ENCODE measurements at regions not wholly inside any gene's neighbourhood (a gene's known extent, or its start where the extent isn't known, plus 50 kb on each side); places are given as distances from the start of the nearest gene placed in this dataset.

DNA sequence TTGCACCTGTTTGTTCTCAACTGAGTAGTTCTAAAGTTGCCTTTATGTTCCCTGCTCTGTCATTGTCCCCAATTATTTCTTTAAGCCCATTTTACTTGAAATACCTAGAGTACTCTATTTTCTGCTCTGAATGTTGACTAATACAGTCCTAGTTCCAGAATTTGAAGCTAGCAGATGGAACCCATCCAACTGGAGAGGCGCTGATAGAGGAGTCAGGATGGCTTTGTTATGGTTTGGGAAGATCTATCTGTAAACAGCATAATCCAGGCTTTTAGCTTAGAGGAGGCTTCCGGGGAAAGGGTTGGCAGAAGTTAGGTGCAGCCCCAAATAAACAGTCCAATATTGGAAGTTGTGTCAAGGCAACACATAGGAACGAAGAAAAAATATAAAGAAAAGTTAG lies 927.7 kb downstream of the TFAP2A start:
- ATAC-seq (ENCODE audit: low read depth) (peak; percentile 63), DNase-seq (peak; percentile 71)
- Histone ChIP-seq H2AK5ac (ENCODE audit: low read depth, low read length) (no peak overlapping the region; the same call in 1 of the 2 replicates), H4K20me1 (ENCODE audit: insufficient read depth, low read length) (no peaks in the 10 kb centered on the region), H3K23ac (ENCODE audit: low read depth, low read length) (no peak overlapping the region), H3K79me1 (ENCODE audit: low read depth in 1 of 2, low read length in 2 of 2) (no peaks in the 10 kb centered on the region), H3K4me1 (ENCODE audit: control insufficient read depth, insufficient read depth, low read length) (peaks cover 11% of the 10 kb centered on the region), H2AK9ac (replicated peaks; ENCODE audit: low read depth, low read length, poor library complexity) (no peak overlapping the region), H2BK5ac (ENCODE audit: low read depth, low read length, poor library complexity, severe bottlenecking) (no peak overlapping the region), H3K4me3 (ENCODE audit: insufficient read depth, low read depth, low read length) (no peak overlapping the region), H3K4ac (ENCODE audit: low read depth, low read length) (peak overlapping the region; percentile 28; the same call in 1 of the 2 replicates), H4K5ac (ENCODE audit: low read depth, low read length) (no peak overlapping the region), H3K56ac (ENCODE audit: extremely low read depth, insufficient read depth, low read length) (no peak overlapping the region), H2BK20ac (ENCODE audit: low read depth, low read length) (no peak overlapping the region), H2BK15ac (ENCODE audit: low read depth, low read length) (peak overlapping the region; percentile 32; the same call in 1 of the 3 replicates), H3K14ac (replicated peaks; ENCODE audit: low read depth, low read length) (no peak overlapping the region), H3K18ac (ENCODE audit: low read depth, low read length) (no peak overlapping the region), H3K4me2 (ENCODE audit: low read depth, low read length) (no peak overlapping the region), H3K9me3 (ENCODE audit: control insufficient read depth, insufficient read depth, low read length) (no peaks in the 10 kb centered on the region), H3K27ac (ENCODE audit: insufficient read depth, low read length) (no peak overlapping the region), H2AFZ (replicated peaks; ENCODE audit: low read length, poor library complexity) (no peak overlapping the region), H3K9ac (ENCODE audit: low read depth, low read length) (no peak overlapping the region), H3K27me3 (ENCODE audit: control insufficient read depth, insufficient read depth, low read length) (no peaks in the 10 kb centered on the region), H3K36me3 (ENCODE audit: control insufficient read depth, insufficient read depth, low read length) (no peaks in the 10 kb centered on the region), H4K91ac (ENCODE audit: insufficient read depth, low read depth, low read length) (no peak overlapping the region), H3K9me1 (ENCODE audit: insufficient read depth, low read length) (no peaks in the 10 kb centered on the region; the same call in 1 of the 2 replicates), H2BK120ac (ENCODE audit: low read depth, low read length) (no peak overlapping the region), H4K8ac (ENCODE audit: low read depth in 2 of 2, low read length in 2 of 2) (no peak overlapping the region)
- CTCF ChIA-PET: interaction anchor here (0.9 to 1.4 kb wide), 2 partner anchors 16 to 158 kb away, joined by 3 read pairs; no protein-coding TSS in a partner anchor
- BruUV-seq (replicated peaks): no TSS peak
- TF ChIP-seq, protein P1, sequence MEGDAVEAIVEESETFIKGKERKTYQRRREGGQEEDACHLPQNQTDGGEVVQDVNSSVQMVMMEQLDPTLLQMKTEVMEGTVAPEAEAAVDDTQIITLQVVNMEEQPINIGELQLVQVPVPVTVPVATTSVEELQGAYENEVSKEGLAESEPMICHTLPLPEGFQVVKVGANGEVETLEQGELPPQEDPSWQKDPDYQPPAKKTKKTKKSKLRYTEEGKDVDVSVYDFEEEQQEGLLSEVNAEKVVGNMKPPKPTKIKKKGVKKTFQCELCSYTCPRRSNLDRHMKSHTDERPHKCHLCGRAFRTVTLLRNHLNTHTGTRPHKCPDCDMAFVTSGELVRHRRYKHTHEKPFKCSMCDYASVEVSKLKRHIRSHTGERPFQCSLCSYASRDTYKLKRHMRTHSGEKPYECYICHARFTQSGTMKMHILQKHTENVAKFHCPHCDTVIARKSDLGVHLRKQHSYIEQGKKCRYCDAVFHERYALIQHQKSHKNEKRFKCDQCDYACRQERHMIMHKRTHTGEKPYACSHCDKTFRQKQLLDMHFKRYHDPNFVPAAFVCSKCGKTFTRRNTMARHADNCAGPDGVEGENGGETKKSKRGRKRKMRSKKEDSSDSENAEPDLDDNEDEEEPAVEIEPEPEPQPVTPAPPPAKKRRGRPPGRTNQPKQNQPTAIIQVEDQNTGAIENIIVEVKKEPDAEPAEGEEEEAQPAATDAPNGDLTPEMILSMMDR (conservative IDR thresholded peaks at IDR 0.05; ENCODE audit: low read depth, low read length): no peak
- no peak for TF ChIP-seq CHD1 (IDR thresholded peaks at IDR 0.05; ENCODE audit: low read depth, low read length)
- no peak for TF ChIP-seq RCOR1 (IDR thresholded peaks at IDR 0.05; ENCODE audit: insufficient replicate concordance, low read length)
- TF ChIP-seq MXI1 (IDR thresholded peaks at IDR 0.05; ENCODE audit: borderline replicate concordance, low read depth, low read length): no peak
- no peak for TF ChIP-seq RAD21 (IDR thresholded peaks at IDR 0.05; ENCODE audit: low read length)
- TF ChIP-seq BHLHE40 (IDR thresholded peaks at IDR 0.05; ENCODE audit: low read depth, low read length): no peak
- TF ChIP-seq, protein P2, sequence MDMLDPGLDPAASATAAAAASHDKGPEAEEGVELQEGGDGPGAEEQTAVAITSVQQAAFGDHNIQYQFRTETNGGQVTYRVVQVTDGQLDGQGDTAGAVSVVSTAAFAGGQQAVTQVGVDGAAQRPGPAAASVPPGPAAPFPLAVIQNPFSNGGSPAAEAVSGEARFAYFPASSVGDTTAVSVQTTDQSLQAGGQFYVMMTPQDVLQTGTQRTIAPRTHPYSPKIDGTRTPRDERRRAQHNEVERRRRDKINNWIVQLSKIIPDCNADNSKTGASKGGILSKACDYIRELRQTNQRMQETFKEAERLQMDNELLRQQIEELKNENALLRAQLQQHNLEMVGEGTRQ (IDR thresholded peaks at IDR 0.05; ENCODE audit: low read depth, low read length): no peak
- TF ChIP-seq POLR2A (IDR thresholded peaks at IDR 0.05; ENCODE audit: low read depth, low read length): no peak
- TF ChIP-seq, protein P3, sequence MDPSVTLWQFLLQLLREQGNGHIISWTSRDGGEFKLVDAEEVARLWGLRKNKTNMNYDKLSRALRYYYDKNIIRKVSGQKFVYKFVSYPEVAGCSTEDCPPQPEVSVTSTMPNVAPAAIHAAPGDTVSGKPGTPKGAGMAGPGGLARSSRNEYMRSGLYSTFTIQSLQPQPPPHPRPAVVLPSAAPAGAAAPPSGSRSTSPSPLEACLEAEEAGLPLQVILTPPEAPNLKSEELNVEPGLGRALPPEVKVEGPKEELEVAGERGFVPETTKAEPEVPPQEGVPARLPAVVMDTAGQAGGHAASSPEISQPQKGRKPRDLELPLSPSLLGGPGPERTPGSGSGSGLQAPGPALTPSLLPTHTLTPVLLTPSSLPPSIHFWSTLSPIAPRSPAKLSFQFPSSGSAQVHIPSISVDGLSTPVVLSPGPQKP (IDR thresholded peaks at IDR 0.05; ENCODE audit: borderline replicate concordance, low read depth, low read length): no peak
- no peak for TF ChIP-seq SMC3 (IDR thresholded peaks at IDR 0.05; ENCODE audit: low read depth, low read length)
- no peak for TF ChIP-seq NFE2L2 (IDR thresholded peaks at IDR 0.05; ENCODE audit: low read depth, low read length)
- no peak for TF ChIP-seq CEBPB (IDR thresholded peaks at IDR 0.05; ENCODE audit: low read depth, low read length)
- TF ChIP-seq FOS (IDR thresholded peaks at IDR 0.05; ENCODE audit: low read depth, low read length): no peak
- no peak for TF ChIP-seq RFX5 (IDR thresholded peaks at IDR 0.05; ENCODE audit: low read depth, low read length)
- TF ChIP-seq MAFK (IDR thresholded peaks at IDR 0.05; ENCODE audit: low read depth, low read length): no peak
- no peak for TF ChIP-seq MAZ (IDR thresholded peaks at IDR 0.05; ENCODE audit: borderline replicate concordance, low read depth, low read length)
- intact Hi-C loops (cut with micrococcal nuclease) (loop anchor here (5.0 kb wide), 1 partner anchor 35 kb away; no protein-coding TSS in a partner anchor), in situ Hi-C loops (cut with MboI; ENCODE audit: low sequenced_read_pairs) (loop anchor here (25.0 kb wide), 1 partner anchor 1250 kb away; the partner anchor contains the start of gene TMEM14B), dilution Hi-C loops (cut with HindIII; ENCODE audit: low sequenced_read_pairs, unreplicated experiment) (no loop called here)
- WGBS, 2 experiments (ENCODE audit: extremely low coverage in 2 of 2, insufficient read length in 1 of 2): no CpG with 5 or more reads among the region's 3 CpGs
- POLR2A ChIA-PET (ENCODE audit: unreplicated experiment): no interaction called here
